ENCODE measurements at regions not wholly inside any gene's neighbourhood (a gene's known extent, or its start where the extent isn't known, plus 50 kb on each side); places are given as distances from the start of the nearest gene placed in this dataset.
"Not testable (repeated sequence)": the region's sequence is repeated elsewhere in the genome, so short reads cannot be mapped to it uniquely, and the experiment has no call there.

DNA sequence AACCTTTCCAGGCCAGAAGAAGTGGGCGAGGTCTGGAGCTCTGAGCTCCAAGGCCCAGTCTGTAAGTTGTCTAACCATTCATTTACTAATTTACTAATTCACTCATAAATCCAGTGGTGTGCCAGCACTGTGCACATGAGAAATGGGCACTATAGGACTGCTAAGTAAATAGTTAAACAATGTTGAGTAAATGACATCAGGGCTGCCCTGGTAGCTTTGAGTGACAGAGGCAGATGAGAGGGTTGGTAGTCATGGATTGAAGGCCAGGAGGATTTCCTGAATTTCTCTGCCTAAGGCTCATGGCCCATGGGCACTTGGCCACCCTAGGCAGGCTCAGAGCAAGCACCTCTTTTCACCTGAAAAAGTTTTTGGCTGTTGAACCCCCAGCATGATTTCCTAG is 216.9 kb upstream of the RXFP2 start:
- DNase-seq = no peak

- peak; percentile 27 for DNase-seq
Measured at GRCh38 chr13:31528176-31528575, 211.2 kb upstream of the RXFP2 start.

DNA sequence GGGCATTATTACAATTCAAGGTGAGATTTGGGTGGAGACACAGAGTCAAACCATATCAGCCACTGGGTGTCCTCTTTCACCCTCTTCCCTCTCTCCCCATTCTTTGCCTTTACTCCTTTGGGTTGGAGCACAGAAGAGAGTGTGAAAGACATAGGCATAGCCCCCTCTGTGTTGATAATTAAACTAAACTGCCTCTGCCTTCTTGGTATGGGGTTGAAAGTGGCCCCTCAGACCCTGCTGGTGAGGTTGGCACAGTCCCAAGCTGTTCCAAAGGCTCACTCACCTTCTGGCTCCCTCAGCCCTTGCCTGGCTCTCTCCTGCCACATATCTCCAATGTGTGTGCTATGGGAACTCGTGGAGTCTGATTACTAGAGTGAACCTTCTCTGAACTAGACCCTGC is 210.6 kb upstream of the RXFP2 start:
- DNase-seq = no peak

- no peak for DNase-seq
Measured at GRCh38 chr13:31530922-31531321, 208.4 kb upstream of the RXFP2 start.

- no peak for DNase-seq
Measured at GRCh38 chr13:31537052-31537451, 202.3 kb upstream of the RXFP2 start.

GRCh38 chr13:31538067-31539042 is 201.0 kb upstream of the RXFP2 start:
- peak; percentile 79 for DNase-seq

DNA sequence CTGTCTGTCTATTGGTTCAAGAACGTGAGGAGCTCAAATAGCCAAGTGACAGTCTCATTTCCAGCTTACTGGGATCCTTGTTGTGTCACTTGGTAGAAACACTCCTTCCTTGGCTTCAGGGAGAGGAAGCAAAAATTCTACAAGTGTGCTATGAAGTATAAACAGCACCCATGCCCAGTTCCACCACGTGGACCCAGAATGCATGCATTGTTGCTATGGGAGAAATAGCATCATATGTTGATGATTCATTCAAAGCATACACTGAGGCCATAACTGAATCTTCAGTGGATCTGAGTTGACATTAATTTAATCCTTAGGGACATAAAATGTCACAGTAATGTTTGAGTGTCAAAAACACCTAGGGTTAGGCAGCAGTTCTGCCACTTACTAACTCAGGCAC is 199.0 kb upstream of the RXFP2 start:
- DNase-seq = no peak

DNA sequence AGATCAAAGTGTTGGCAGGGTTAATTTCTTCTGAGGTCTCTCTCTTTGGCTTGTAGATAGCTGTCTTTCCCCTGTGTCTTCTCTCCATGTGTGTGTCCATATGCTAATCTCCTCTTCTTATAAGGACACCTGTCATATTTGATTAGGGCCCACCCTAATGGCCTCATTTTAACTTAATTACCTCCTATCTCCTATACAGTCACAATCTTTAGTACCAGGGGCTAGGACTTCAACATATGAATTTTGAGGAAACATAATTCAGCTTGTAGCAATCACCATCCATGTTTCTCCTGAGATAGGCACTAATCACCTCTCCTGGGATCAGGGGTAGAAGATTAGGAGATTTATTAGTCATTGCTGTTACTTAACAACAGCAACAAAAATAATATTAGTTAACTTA is 196.1 kb upstream of the RXFP2 start:
- no peak for DNase-seq

DNA sequence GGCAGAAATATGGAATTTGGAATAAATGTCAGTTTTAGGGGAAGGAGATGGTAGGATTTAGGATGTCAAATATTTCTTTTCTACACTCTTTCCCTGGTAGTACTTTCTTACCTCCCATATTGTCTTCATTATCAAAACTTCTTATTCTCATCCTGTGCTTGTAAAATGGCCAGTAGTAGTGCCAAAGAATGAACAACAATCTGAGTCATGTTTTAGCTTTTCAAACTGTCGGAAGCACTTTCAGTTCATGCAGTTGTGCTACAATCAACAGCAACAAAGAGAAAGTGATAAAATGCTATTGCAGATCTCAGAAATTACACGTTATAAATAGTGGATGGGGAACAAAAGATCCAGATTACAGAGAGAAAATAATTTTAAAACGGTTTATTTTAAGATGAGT is 193.7 kb upstream of the RXFP2 start:
- peak; percentile 55 for DNase-seq

DNA sequence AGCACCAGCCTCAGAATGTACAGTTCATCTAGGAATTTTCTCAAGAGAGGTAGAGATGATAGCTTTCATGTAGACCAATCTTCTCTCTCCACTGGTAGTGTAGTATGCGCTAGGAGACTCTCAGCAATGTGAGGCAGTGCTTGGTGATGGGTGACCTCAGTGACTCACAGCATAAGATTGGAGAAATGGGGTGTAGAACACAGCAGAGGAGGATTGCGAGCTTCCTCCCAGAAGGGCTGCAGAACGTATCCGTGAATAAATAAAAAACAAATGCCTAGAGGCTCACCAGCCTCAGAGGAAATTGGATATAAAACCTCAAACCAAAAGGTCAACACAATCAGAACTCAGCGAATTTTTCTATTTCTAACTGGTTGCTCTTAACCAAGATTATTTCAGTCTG is 182.9 kb upstream of the RXFP2 start:
- peak; percentile 88 for DNase-seq

DNA sequence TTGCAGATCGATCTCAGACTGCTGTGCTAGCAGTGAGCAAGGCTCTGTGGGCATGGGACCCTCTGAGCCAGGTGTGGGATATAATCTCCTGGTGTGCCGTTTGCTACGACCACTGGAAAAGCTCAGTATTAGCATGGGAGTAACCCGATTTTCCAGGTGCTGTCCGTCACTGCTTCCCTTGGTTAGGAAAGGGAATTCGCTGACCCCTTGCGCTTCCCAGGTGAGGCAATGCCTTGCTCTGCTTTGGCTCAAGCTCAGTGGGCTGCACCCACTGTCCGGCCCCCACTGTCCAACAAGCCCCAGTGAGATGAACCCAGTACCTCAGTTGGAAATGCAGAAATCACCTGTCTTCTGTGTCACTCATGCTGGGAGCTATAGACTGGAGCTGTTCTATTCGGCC is 155.1 kb upstream of the RXFP2 start:
- not testable (repeated sequence) for DNase-seq

DNA sequence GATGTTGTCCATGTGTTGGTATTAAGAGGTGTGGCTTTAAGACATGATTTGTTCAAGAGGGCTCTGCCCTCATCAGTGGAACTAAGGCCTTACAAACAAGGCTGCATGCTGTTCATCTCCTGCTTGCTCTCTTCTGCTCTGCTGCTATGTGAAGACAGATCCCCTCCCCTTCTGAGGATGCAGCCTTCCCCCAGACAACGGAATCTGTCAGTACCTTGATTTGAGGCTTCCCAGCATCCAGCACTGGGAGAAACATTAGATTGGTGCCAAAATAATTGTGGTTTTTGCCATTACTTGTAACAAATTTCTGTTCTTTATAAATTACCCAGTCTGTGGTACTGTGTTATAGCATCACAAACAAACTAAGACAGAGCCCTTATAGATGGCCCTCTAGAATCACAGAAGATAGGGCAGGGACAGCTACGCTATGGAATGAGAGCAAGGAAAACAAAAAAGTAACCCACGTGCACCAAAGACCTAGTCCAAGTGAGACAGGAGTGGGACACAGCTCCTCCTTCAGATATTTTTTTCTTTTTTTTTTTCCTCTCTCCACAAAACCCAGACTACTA is 151.5 kb upstream of the RXFP2 start:
- no peak for DNase-seq

DNA sequence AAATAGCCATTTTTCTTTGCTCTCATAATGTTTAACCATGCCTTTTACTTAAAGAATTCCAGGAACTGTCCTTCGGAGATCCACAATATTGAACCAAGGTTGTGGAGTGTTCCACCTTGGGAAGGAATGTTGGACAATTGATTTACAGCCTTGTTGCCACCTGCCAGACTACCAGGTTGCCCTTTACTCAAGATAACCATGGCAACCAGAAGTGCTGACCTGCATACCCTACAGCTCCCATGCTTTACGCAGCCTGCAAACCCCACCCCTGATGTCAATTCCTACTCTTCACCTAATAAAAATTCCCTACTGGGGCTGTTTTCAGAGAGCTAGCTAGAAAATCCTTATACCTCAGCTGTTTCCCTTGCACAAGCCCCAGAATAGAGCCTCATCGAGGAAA is 151.0 kb upstream of the RXFP2 start:
- no peak for DNase-seq

DNA sequence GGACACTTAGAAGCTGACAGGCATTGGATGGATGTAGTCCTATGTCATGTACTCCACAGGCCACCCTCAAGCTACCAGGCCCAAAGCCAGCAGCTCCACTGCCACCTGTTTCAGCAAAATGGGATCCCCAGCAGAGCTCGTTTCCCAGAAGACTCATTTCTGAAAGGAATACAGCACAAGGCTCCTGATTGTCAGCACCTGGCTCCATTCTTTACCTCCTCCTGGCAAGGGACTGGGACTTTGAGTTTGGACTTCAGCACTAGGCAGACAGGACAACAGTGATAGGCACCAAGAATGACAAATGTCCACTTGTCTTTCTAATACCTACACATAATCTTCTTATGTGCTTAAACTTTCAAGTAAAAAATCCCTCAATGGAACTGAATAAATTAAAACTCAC is 150.4 kb upstream of the RXFP2 start:
- DNase-seq = no peak

GRCh38 chr13:31591642-31592233 is 147.6 kb upstream of the RXFP2 start:
- no peak for DNase-seq

DNA sequence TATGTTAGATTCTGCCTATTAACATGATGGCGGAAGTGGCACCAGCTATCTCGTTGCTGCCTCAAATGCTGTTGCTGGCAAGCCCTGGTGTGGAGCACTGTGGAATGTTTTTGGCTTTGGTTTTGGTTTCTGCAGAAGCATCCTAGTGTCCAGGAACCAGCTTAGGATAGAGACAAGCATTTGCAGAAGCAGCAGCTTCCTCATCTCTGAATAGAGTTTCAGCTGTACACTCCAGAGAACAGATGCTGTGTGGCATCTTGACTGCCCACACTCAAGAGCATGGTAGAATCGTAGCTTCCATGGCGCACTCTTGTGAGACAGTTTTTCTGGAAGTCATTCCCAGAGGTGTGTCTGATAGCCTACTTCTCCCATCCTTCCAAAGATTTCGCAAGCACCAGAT is 145.3 kb upstream of the RXFP2 start:
- no peak for DNase-seq

- no peak for DNase-seq
Measured at GRCh38 chr13:31595563-31595962, 143.8 kb upstream of the RXFP2 start.

GRCh38 chr13:31598990-31599389 is 140.3 kb upstream of the RXFP2 start:
- DNase-seq = no peak

GRCh38 chr13:31605076-31605860 is 134.1 kb upstream of the RXFP2 start:
- no peak for DNase-seq

DNA sequence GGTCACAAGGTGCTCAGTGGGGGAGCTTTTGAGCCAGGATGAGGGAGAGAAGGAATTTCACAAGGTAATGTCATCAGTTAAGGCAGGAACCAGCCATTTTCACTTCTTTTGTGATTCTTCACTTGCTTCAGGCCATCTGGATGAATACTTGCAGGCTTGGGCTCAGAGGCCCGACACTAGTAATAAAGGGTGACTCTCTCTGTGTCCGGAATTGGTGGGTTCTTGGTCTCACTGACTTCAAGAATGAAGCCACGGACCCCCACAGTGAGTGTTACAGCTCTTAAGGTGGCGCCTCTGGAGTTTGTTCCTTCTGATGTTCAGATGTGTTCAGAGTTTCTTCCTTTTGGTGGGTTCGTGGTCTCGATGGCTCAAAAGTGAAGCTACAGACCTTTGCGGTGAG is 131.8 kb upstream of the RXFP2 start:
- DNase-seq = not testable (repeated sequence)

DNA sequence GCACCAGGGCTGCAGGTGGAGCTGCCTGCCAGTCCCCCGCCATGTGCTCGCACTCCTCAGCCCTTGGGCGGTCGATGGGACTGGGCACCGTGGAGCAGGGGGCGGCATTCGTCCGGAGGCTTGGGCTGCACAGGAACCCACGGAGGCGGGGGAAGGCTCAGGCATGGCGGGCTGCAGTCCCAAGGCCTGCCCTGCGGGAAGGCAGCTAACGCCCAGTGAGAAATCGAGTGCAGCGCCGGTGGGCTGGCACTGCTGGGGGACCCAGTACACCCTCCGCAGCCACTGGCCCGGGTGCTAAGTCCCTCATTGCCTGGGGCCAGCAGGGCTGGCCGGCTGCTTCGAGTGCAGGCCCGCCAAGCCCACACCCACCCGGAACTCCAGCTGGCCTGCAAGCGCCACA is 130.5 kb upstream of the RXFP2 start:
- DNase-seq = not testable (repeated sequence)

DNA sequence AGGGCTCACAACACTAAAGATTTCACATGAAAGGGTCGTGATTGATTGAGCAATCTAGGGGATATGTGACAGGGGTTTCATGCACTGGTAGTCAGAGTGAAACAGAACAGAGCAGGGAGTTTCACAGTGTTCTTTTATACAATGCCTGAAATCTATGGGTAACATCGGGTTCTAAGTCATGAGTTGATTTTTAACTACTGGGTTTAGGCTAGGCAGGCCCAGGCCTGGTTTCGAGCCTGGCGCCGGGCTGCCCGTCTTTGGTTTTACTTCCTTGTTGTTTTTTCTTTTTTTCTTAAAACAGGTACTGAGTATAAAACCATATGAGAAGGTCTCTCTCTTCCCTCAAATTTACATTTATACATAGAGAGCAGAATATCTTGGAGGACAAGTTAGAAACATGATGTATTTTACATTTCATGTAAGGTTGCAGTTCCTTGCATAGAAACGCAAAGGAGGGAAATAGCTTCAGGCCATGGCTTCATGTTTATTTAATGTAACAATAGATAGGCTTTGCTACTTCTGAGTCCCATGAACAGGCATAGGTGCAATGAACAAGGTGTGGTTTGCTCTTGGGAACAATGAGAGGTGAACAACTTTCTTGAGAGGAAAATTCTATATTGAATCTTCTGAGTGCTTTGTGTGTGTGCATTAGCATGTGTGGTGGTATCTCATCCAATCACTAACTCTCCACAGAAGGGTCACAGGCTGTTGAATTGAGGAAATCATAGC is 128.9 kb upstream of the RXFP2 start:
- no peak for DNase-seq

DNA sequence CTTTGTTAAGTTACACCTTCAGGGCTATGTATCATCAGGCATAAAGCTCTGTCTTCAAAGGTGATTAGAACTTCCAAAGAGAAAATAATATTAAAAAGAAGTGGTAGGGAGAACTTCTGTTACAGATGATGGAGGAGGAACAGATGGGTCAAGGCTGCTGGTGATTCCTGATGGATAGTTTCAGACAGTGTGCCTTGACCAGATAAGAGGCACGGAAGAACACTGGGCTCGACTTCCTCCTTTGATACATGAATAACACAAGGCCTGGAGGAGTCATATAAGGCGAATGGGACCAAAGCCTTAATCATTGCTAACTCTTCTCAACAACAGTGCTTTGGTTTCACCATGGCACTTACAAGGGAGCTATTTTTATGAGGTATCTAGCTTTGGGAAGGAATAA is 128.1 kb upstream of the RXFP2 start:
- no peak for DNase-seq

Measured in EL (cell line).